Upper lobe of left lung (tissue), 6 donors: ENCODE measurements at regions not wholly inside any gene's neighbourhood (a gene's known extent, or its start where the extent isn't known, plus 50 kb on each side); places are given as distances from the start of the nearest gene placed in this dataset.

Source experiments
- ATAC-seq, 2 donors: fragments of 200-7000 bp; cut with Tn5 transposase; one replicate each; pipeline ENCODE4 v1.9.1; 2022; ENCODE audit warnings: mild to moderate bottlenecking in 2 of 2, moderate library complexity in 2 of 2; ENCODE audit not compliant: low FRiP score in 2 of 2
- DNase-seq, 2 donors: peaks; one replicate each; pipeline ENCODE4 v3.0.0-alpha.2; 2019 to 2020
- H3K27ac ChIP-seq, 4 donors: fragments of 200-600 bp; sonication (generic); one replicate each; pipeline ENCODE4 v1.5.1; 2016 to 2019
- H3K27me3 ChIP-seq, 4 donors: fragments of 200-600 bp; sonication (generic); one replicate each; pipeline ENCODE4 v1.5.1; 2017 to 2019
- H3K36me3 ChIP-seq, 4 donors: fragments of 200-600 bp; sonication (generic); one replicate each; pipeline ENCODE4 v1.5.1; 2016 to 2019
- H3K4me1 ChIP-seq, 4 donors: fragments of 200-600 bp; sonication (generic); one replicate each; pipeline ENCODE4 v1.5.1; 2018 to 2019
- H3K4me3 ChIP-seq, 4 donors: fragments of 200-600 bp; sonication (generic); one replicate each; pipeline ENCODE4 v1.5.1; 2017 to 2019; ENCODE audit warnings: mild to moderate bottlenecking in 2 of 4, moderate library complexity in 1 of 4
- H3K9me3 ChIP-seq, 4 donors: fragments of 200-600 bp; sonication (generic); one replicate each; pipeline ENCODE4 v1.5.1; 2018 to 2019
- CTCF ChIP-seq, 6 experiments: fragments of 450-650 bp in 4 of 6; fragments of 200-600 bp in 2 of 6; sonication (generic) in 2 of 6; IDR thresholded peaks; one replicate each; pipeline ENCODE4 v1.5.1; 2016 to 2019; ENCODE audit warnings: antibody characterized with exemption in 6 of 6
- EP300 ChIP-seq, 4 donors: sonication (generic); formaldehyde crosslinking; IDR thresholded peaks; one replicate each; pipeline ENCODE4 v1.5.1; 2017; ENCODE audit warnings: antibody characterized with exemption in 4 of 4, control low read depth in 2 of 4
- POLR2A ChIP-seq, 4 donors: fragments of 450-650 bp; IDR thresholded peaks; one replicate each; pipeline ENCODE4 v1.5.1; 2016 to 2017; ENCODE audit warnings: antibody characterized with exemption in 4 of 4, mild to moderate bottlenecking in 2 of 4
- POLR2AphosphoS5 ChIP-seq, 2 donors: sonication (generic); formaldehyde crosslinking; IDR thresholded peaks; one replicate each; pipeline ENCODE4 v1.5.1; 2017; ENCODE audit warnings: antibody characterized with exemption in 2 of 2
- WGBS, 2 donors: methylation state at CpG; one replicate each; pipeline ENCODE4 v1.1.5; 2017 to 2018; 5-methylcytosine and 5-hydroxymethylcytosine counted together
- donor health status: DM: no; HTN: no; CAD: no; lungs with moderate emphysema.
- donor health status: DM: no; HTN: yes; CAD: no; lungs with severe emphysema.

GRCh38 chr6:135568379-135568778 lies 70.8 kb upstream of the AHI1 start:
- Histone ChIP-seq H3K9me3 (no peaks in the 10 kb centered on the region), H3K4me3 (no peak overlapping the region), H3K27me3 (no peaks in the 10 kb centered on the region), H3K27ac (no peak overlapping the region), H3K4me1 (no peaks in the 10 kb centered on the region), H3K36me3 (no peaks in the 10 kb centered on the region)
- no peak for DNase-seq
- 34 to 40% methylated on average over 3 of the region's 3 CpGs for WGBS, 2 donors
- no peak for TF ChIP-seq CTCF (IDR thresholded peaks at IDR 0.05)
- TF ChIP-seq POLR2A (IDR thresholded peaks at IDR 0.05): no peak
- no peak for TF ChIP-seq POLR2AphosphoS5 (IDR thresholded peaks at IDR 0.05)
- no peak for TF ChIP-seq EP300 (IDR thresholded peaks at IDR 0.05)
- ATAC-seq: peak in 1 of 2 donors; percentile 69

- 83% methylated on average over 1 of the region's 1 CpG for WGBS, 2 donors
- Histone ChIP-seq H3K4me1 (no peaks in the 10 kb centered on the region), H3K36me3 (no peaks in the 10 kb centered on the region), H3K27me3 (no peaks in the 10 kb centered on the region), H3K9me3 (no peaks in the 10 kb centered on the region), H3K4me3 (no peak overlapping the region), H3K27ac (no peak overlapping the region)
- DNase-seq: no peak
- TF ChIP-seq EP300 (IDR thresholded peaks at IDR 0.05) (no peak), CTCF (IDR thresholded peaks at IDR 0.05) (no peak), POLR2AphosphoS5 (IDR thresholded peaks at IDR 0.05) (no peak), POLR2A (IDR thresholded peaks at IDR 0.05) (no peak)
- no peak for ATAC-seq
Observed at GRCh38 chr6:135572051-135572450, 74.5 kb upstream of the AHI1 start.

GRCh38 chr6:135575629-135576028 lies 78.1 kb upstream of the AHI1 start:
- no peaks in the 10 kb centered on the region for H3K9me3 ChIP-seq
- no peaks in the 10 kb centered on the region for H3K4me1 ChIP-seq
- DNase-seq (no peak), ATAC-seq (no peak)
- no peaks in the 10 kb centered on the region for H3K36me3 ChIP-seq
- H3K27ac ChIP-seq: no peak overlapping the region
- TF ChIP-seq POLR2A (IDR thresholded peaks at IDR 0.05) (no peak), CTCF (IDR thresholded peaks at IDR 0.05) (no peak), EP300 (IDR thresholded peaks at IDR 0.05) (no peak), POLR2AphosphoS5 (IDR thresholded peaks at IDR 0.05) (no peak)
- H3K4me3 ChIP-seq: no peak overlapping the region
- no peaks in the 10 kb centered on the region for H3K27me3 ChIP-seq
- 83% methylated on average over 3 of the region's 3 CpGs for WGBS, 2 donors

DNA sequence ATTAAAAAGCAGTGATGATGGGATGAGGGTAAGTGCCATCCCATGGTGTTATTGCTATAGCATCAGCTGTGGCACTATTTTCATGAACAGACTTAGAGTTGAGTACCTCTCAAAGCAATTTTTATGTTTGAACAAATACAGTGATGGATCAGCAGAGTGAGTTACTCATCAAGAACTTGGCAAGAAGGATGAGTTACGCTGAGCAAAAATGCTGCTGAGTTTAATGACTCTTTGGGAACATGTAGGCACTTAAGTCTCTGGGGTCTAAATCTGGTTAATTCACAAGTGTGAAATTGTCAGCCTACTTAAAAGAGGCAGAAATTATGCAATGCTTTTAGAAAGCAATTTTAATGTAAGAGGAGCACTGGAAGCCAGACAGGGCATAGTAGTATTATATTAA lies 78.5 kb upstream of the AHI1 start:
- ATAC-seq (peak in 1 of 2 donors; percentile 72), DNase-seq (no peak)
- no peaks in the 10 kb centered on the region for H3K27me3 ChIP-seq
- H3K27ac ChIP-seq: no peak overlapping the region
- no peaks in the 10 kb centered on the region for H3K4me1 ChIP-seq
- no peaks in the 10 kb centered on the region for H3K9me3 ChIP-seq
- no peak overlapping the region for H3K4me3 ChIP-seq
- WGBS, 2 donors: 59 to 60% methylated on average over 1 of the region's 1 CpG
- no peaks in the 10 kb centered on the region for H3K36me3 ChIP-seq
- TF ChIP-seq POLR2A (IDR thresholded peaks at IDR 0.05) (no peak), CTCF (IDR thresholded peaks at IDR 0.05) (no peak), POLR2AphosphoS5 (IDR thresholded peaks at IDR 0.05) (no peak), EP300 (IDR thresholded peaks at IDR 0.05) (no peak)

- ATAC-seq (no peak), DNase-seq (no peak)
- WGBS, 2 donors: 68 to 81% methylated on average over 1 of the region's 1 CpG
- Histone ChIP-seq H3K36me3 (no peaks in the 10 kb centered on the region), H3K9me3 (no peaks in the 10 kb centered on the region), H3K27me3 (no peaks in the 10 kb centered on the region), H3K27ac (no peak overlapping the region), H3K4me3 (no peak overlapping the region), H3K4me1 (no peaks in the 10 kb centered on the region)
- TF ChIP-seq POLR2AphosphoS5 (IDR thresholded peaks at IDR 0.05) (no peak), CTCF (IDR thresholded peaks at IDR 0.05) (no peak), POLR2A (IDR thresholded peaks at IDR 0.05) (no peak), EP300 (IDR thresholded peaks at IDR 0.05) (no peak)
Observed at GRCh38 chr6:135577059-135577538, 79.6 kb upstream of the AHI1 start.
